GM18873 (cell line): ENCODE measurements at regions not wholly inside any gene's neighbourhood (a gene's known extent, or its start where the extent isn't known, plus 50 kb on each side); places are given as distances from the start of the nearest gene placed in this dataset.
"Not testable (repeated sequence)": the region's sequence is repeated elsewhere in the genome, so short reads cannot be mapped to it uniquely, and the experiment has no call there.

Experiments
- ATAC-seq: cut with Tn5 transposase; IDR thresholded peaks from one replicate; pipeline ENCODE4 v1.9.1; 2021; ENCODE audit warnings: mild to moderate bottlenecking, moderate library complexity, moderate number of reproducible peaks; ENCODE audit not compliant: unreplicated experiment, low FRiP score

DNA sequence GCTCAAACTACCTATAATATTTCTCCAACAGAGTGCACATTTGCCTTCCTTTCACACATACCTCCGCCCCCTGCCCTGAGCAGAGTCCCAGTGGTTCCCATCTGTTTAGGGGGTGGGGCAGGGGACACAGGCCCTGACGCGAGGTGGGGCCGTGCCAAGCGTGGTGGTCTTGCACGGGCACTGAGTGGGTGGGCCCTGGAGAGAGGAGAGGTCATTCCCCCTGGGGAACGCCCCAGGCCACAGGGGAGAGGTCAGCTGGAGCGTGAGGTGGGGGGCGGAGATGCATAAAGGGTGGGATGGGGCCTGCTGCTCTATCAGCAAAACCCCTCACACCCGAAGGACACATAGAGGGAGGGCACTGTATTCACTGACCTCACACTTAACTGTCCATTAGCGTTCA is 441.9 kb downstream of the TMEM121 start:
- no peak for ATAC-seq

DNA sequence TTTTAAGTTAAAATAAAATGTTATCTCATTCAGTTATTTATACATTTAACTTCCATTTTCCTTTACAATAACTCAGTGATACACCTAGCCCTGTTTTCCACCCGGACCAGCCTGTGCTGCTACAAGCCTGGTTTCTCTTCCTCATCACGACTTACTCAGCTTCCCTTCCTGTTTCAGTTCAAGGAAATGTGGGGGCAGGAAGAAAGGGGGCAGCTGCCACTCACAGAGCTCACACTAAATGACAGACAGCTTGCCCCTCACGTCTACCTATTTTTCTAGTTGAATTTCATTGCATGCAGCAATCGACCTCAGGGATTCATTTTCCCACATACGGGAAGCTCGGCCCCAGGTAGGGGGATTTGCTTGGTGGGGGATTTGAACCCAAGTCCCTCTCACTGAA is 442.6 kb downstream of the TMEM121 start:
- ATAC-seq = not testable (repeated sequence)

DNA sequence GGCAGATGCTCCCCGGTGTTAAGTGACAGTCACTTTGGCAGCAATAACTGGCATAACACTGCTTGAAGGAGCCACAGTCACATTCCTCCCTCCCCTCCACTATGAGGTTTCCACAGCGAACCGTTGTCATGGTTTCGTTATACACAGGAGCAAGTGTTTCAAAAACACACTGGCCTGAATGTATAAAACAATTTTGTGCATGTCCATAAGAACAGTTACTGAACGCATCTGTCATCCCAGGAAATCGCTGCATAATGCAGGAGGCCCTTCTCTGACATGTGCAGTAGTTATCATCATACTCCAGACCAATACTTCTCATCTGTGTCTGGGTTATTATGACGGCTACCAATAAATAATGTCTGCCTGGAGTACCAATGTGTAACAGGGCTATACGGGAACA is 444.4 kb downstream of the TMEM121 start:
- not testable (repeated sequence) for ATAC-seq

DNA sequence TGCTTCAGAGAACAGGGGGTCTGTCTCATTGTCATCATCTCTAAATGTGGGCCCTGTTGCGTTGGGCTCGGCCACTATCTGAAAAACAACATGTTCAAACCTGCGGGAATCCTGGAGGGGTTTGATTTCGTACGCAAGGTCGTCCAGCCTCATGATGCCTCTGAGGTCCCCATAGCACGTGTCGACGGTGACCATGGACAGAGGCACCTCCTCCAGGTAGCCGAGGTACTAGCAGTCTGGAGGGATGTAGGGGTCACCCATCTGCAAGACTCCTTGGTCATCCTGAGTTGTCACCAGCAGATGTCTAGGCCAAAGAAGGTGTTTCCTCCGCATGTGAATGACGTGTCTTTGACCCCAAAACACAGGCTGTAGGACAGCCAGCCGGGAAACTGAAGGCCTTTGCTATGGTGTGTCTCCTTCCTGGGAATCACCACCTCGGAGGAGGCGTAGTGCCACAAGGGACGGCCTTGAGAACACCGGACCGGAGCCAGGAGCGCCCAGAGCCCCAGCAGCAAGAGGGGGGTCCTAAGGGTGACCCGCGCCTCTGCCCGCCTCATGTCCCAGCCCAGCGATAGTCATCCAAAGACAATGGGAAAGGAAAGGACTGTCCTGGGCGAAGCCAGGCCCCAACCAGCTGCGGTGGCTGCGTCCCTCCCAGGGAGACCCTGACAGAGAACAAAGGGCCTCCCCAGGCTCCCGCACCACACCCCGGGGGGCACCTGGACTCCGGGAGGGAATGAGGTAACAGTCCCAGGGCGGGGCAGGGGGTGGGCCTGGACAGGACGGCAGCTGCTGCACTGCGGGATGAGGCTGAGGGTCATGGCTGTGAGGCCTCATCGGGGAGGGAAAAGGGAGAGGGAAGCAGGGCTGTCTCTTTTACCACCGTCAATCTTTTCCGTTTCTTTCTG is 445.5 kb downstream of the TMEM121 start:
- ATAC-seq = no peak

DNA sequence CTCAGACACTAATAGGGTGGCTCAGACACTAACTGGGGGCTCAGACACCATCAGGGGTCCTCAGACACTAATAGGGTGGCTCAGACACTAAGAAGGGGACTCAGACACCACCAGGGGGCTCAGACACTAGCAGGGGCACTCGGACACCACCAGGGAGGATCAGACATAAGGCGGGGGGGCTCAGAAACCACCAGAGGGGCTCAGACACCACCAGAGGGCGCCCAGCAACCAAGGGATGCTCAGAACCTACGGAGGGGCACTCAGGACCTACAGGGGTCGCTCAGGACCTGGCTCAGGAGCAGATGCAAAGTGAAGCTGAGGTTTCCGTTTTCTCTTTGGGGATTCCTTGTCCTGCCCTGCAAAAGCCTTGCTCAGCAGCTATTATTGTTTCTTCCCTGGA is 448.5 kb downstream of the TMEM121 start:
- no peak for ATAC-seq

DNA sequence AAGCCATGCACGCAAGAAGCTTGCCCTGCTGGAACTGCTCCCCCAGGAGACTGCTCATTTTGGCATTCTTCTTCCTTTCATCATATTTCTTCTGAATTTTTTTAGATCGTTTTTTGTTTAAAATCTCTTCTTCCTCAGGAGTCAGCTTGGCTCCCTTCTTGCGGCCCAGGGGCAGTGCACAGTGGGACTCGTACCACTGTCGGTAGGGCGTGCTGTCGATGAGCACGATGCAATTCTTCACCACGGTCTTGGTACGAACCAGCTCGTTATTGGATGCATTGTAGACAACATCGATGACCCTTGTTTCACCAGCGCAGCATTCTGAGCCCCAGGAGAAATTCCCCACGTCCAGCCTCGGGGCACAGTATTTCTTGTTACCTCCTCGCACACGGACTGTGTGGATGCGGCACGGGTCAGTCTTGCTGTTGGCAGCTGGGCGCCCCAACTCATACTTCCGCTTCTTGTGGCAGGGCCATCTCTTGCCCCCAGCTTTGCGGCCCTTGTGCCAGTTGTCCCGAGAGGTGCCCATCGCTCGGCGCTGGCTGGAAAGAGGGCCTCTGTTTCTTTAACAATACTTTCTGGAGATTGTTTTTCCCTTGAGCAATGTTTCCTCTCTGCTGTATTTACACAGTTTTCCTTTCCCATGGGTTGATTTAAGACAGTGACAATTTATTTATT is 452.4 kb downstream of the TMEM121 start:
- no peak for ATAC-seq

DNA sequence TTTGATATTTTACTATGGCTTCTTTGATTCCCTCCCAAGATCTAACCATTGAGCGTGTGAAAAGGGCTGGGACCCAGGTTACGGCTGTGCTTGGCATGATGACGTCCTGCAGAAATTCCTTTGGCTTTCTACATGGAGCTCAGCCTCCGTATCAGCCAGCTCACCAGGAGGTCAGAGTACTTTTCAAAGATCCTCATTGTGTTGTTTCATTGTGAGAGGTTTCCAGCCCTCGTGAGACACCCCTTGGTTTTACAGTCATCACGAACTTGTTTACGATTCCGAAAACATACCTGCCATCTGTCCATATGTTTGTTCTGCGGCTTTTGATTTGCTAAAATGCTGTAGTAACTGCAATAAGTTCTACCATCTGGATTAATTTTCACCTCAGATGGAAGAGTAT is 453.1 kb downstream of the TMEM121 start:
- no peak for ATAC-seq

DNA sequence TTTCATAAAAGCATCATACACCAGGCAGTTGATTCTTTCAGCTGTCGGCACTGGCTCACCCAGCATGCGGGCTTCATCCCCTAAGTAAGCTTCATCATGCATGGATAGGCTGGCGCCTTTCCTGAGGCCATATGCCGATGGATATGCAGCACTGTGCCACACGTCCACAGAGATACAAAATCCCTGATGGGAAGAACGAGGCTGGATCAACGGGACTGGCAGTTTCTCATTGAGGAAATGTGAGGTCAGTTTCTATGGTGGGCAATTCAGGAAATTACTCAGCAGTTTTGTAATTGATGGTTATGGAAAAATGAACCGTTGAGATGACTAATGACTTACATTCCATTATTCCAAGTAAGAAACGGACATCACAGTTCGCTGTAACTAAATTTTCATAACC is 453.8 kb downstream of the TMEM121 start:
- ATAC-seq = no peak

DNA sequence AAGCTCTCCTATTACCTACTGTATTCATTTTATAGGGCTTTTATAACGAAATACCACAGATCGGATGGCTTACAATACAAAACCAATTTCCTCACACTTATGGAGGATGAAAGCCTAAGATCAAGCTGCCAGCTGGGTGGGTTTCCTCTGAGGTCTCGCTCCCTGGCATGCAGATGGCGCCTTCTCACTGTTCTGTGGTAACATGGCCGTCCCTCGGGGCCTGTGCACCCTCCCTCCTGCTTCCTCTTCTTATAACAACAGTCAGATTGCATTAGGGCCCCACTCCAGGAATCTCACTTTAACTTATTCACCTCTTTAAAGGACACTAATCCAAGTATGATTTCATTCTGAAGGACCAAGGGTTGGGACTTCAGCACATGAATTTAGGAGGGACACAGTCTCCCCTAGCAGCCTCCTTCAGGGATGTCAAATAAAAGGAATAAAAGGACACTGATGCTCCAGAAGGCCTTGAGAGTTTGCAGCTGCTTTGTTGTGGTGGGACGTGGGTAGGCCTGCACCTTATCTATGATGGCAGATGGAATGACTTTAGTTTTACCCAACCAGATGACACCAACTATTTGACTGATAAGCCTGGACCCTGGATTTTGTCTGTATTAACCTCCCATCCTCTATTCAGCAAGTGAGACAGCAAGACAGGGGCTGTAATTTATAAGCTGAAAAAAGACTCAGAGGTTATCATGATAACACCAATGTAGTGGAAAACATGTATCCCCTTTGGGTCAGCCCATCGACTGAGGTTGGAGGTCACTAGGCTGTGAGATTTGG is 455.3 kb downstream of the TMEM121 start:
- ATAC-seq = not testable (repeated sequence)

DNA sequence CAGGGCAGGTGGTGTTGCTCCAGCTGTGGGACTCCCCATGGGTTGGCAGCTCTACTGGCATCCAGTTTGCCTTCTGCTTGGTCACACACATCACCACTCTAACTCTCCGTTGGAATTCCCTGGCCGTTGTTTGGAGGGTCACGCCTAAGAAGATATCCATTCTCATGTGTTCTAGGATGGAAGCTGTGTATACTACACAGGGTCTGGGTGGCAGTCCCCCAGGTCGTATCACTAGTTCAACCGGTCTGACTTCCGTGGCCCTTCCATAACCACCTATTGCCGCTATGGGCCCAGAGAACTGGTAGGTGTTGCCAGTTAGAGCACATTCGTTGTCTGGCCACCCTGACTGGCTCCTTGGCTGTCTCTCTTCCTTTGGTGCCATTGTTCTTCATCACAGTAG is 456.3 kb downstream of the TMEM121 start:
- no peak for ATAC-seq

DNA sequence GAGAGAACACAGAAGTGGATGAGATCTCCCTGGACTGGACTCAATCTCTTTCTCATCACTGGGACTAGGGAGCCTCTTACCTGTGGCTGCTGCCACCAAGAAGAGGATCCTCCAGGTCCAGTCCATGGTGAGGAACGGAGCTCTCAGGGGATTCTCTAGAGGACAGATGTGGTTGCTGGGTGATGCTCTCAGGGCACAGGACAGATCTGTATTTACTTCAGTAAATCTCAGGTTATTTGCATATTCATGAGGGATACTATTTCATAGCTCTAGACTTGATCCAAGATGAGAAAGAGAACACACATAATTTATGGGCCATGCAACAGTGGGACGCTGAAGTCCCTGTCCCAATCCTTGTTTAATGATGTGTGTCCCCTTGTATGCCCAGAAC is 460.5 kb downstream of the TMEM121 start:
- ATAC-seq = no peak

DNA sequence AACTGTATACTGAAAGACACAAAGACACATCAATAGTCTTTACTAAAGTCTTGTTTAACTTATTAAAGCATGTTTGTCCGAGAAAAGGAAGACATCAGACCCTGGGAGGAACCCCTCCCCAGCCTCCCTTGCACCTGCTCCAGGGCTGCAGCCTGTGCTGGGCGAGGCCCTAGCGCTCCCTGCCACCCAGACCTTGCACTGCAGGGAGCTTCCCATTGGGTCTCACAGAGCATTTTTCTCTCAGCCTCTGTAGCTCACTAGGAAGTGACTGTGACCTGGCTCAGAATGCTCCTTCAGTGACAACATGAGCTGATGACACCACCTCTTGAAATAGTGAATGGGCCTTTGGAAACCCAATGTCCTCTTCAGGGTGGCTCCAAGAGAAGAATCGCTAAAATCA is 461.2 kb downstream of the TMEM121 start:
- ATAC-seq = no peak

DNA sequence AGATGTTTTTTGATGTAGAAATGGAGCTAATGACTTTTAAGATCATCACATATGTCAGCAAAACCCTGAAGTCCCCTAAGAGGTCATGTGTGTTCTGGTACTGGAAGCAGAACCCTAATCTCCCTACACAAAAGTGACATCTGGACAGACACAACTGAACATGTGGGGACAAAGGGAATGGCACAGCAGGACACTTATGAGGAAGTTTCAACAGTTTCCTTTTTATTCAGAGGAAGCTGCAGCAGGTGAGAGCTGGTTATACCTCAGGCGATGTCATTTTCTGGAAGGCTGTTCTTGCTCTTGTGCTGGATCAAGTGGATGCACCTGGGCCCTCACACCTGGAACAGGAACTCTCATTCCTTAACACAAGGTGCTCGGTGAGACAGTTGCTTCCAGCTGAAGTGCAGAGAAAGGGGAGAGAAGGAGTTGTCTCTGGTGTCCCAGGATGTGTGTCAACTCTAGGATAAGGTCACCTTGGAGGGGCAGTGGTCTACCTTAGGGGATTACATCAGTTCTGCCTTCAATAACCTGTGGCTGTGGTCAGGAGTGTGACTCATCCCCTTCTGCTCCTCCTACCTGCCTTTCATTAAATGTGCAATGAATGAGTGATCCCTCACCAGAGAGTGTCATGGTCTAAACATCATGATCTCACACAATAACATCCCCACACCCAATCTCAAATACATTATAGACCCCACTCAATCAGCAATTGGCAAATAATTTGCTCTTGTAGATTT is 463.4 kb downstream of the TMEM121 start:
- no peak for ATAC-seq

DNA sequence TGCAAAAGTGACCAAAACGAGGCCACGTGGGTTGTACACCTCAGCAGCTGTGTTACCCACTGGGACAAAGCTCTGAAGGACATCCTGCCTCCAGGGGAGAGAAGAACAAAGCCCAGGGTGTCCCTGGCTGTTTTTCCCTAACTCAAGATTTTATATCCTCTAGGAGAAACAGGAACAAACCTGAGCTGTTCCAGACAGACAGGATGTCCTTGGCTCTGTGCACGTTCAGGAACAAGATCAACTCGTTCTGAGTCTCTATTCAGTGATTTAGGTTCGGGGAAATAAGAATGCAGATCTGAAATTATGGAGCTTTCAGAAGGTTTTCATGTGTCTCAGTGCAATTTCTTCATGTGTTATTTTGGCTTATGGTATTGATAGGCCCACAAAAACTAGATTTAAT is 465.3 kb downstream of the TMEM121 start:
- ATAC-seq = not testable (repeated sequence)

DNA sequence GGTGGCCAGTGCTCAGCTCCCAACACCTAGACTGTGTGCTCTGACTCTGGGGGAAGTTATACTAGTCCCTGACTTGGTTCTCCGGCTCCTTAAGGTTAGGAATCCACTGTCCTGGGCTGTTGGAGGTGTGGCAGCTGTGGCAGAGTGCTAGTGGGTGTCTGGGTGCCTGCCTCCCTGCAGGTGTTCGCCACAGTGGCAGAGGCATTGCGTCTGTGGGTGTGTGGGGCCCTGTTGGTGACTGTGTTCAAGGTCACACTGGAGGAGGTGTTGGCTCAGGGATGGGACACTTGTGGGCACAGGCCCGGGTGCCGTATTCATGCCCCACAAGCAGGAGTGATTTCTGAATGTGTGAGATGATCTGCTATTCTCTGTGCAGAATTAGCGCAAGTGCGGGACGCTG is 467.4 kb downstream of the TMEM121 start:
- no peak for ATAC-seq

DNA sequence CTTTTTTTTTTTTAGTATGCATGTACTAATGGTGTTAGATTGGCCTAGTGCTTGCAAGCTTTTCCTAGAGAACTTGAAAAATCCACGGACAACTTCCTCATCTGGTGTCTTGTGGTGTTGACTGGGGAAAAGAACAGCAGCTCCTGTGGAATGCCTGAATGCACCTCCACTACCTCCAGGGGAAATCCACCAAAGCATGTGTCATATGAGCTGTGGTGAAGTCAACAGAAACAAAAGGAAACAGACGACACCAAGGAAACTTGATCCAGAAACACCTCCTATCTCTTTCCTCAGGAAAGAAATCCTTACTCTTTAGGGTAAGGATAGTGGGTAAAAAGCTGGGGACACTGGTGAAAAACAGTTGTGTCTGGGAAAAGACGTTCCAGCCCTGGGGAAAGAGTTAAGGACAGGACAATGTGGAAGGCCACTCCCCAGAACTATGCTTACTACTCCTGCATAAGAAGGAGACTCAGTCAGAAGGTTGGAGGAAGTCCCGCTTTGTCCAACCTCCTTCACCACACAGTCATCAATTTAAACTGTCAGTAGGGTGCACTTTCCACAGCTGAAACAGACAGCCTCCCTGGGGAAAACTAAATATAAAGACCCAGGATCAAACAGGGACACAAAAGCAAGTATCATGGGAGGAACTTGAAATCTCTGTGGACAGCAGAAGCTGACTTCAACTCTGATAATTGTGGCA is 468.8 kb downstream of the TMEM121 start:
- not testable (repeated sequence) for ATAC-seq

DNA sequence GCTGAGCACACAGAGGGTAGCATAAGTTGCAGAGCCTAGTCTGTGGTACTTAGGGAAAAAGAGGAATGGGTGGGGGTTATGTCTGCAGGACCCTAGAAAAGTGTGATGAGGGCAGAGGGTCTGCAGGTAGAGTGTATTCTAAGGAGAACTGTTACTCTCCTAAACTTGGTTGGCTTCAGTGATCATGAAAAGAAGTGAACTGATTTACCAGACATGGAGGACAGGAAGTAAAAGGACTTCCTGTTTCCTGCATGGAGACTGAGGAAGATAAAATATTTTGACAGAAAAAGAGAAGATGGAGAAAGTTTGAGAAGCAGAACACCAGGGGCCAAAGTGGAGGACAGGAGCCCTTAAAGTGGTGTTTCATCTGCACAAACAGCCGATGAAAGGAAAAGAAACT is 472.2 kb downstream of the TMEM121 start:
- ATAC-seq = not testable (repeated sequence)

DNA sequence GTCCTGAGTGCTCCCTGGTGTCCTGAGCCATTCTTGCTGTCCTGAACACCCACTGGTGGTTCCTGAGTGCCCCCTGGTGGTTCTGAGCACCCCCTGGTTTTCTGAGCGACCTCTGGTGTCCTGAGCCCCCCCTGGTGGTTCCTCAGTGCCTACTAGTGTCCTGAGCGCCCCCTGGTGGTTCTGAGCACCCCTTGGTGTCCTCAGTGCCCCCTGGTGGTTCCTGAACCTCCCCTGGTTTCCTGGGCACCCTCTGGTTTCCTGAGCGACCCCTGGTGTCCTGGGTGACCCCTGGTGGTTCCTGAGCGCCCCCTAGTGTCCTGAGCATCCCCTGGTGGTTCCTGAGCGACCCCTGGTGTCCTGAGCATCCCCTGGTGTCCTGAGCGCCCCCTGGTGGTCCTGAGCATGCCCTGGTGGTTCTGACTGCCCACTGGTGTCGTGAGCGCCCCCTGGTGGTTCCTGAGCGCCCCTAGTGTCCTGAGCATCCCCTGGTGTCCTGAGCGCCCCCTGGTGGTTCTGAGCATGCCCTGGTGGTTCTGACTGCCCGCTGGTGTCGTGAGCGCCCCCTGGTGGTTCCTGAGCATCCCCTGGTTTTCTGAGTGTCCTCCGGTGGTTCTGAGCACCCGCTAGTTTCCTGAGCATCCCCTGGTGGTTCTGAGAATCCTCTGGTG is 473.1 kb downstream of the TMEM121 start:
- ATAC-seq = peak; percentile 83

DNA sequence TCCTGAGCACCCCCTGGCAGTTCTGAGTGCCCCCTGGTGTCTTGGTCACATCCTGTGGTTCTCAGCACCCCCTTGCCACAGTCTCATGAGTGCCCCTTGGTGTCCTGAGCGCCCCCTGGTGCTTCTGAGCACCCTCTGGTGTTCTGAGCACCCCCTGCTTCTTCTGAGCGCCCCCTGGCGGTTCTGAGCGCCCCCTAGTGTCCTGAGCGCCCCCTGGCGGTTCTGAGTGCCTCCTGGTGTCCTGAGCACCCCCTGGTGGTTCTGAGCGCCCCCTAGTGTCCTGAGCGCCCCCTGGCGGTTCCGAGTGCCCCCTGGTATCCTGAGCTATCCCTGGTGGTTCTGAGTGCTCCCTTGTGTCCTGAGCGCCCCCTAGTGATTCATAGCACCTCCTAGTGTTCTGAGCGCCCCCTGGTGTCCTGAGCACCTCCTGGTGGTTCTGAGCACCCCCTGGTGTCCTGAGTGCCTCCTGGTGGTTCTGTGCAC is 473.7 kb downstream of the TMEM121 start:
- ATAC-seq = peak; percentile 14
